Colon (tissue), 2 donors: ENCODE measurements at regions not wholly inside any gene's neighbourhood (a gene's known extent, or its start where the extent isn't known, plus 50 kb on each side); places are given as distances from the start of the nearest gene placed in this dataset.
"Not testable (repeated sequence)": the region's sequence is repeated elsewhere in the genome, so short reads cannot be mapped to it uniquely, and the experiment has no call there.

Experiments
- FAIRE-seq: peaks from 2 replicates; lab custom pipeline; 2012; peaks lifted over from hg19 to GRCh38; lab: Jason Lieb, UNC
- donor health status: control.
- donor health status: control.

- FAIRE-seq, result no peak
Measured at GRCh38 chr10:130661419-130661818, 525.2 kb downstream of the GLRX3 start.

GRCh38 chr10:130662775-130663174, 526.6 kb downstream of the GLRX3 start:
- no peak for FAIRE-seq

GRCh38 chr10:130664526-130664925, 528.3 kb downstream of the GLRX3 start:
- FAIRE-seq, result no peak

- no peak for FAIRE-seq
Measured at GRCh38 chr10:130666215-130666614, 530.0 kb downstream of the GLRX3 start.

GRCh38 chr10:130686689-130687300, 550.6 kb downstream of the GLRX3 start:
- no peak for FAIRE-seq

- no peak for FAIRE-seq
Measured at GRCh38 chr10:130687566-130687965, 551.4 kb downstream of the GLRX3 start.

GRCh38 chr10:130689743-130690626, 553.8 kb downstream of the GLRX3 start:
- no peak for FAIRE-seq

GRCh38 chr10:130691776-130692175, 555.6 kb downstream of the GLRX3 start:
- FAIRE-seq, result no peak

GRCh38 chr10:130696870-130697269, 560.7 kb downstream of the GLRX3 start:
- no peak for FAIRE-seq

- no peak for FAIRE-seq
Measured at GRCh38 chr10:130707389-130707979, 571.3 kb downstream of the GLRX3 start.

- FAIRE-seq, result no peak
Measured at GRCh38 chr10:130708465-130709070, 572.4 kb downstream of the GLRX3 start.

GRCh38 chr10:130709415-130709814, 573.2 kb downstream of the GLRX3 start:
- no peak for FAIRE-seq

GRCh38 chr10:130711072-130711471, 574.9 kb downstream of the GLRX3 start:
- no peak for FAIRE-seq

GRCh38 chr10:130713135-130713534, 576.9 kb downstream of the GLRX3 start:
- no peak for FAIRE-seq

- no peak for FAIRE-seq
Measured at GRCh38 chr10:130713731-130714130, 577.5 kb downstream of the GLRX3 start.

GRCh38 chr10:130714742-130715467, 578.7 kb downstream of the GLRX3 start:
- no peak for FAIRE-seq

GRCh38 chr10:130715686-130716670, 579.8 kb downstream of the GLRX3 start:
- FAIRE-seq, result no peak

GRCh38 chr10:130717083-130717482, 580.9 kb downstream of the GLRX3 start:
- FAIRE-seq, result no peak

GRCh38 chr10:130718744-130719447, 582.7 kb downstream of the GLRX3 start:
- FAIRE-seq, result not testable (repeated sequence)

GRCh38 chr10:130719448-130719752, 583.2 kb downstream of the GLRX3 start:
- no peak for FAIRE-seq
